NCI-H82 treated with DMSO at 0.1 percent for 48 hours (cell line): ENCODE measurements at regions not wholly inside any gene's neighbourhood (a gene's known extent, or its start where the extent isn't known, plus 50 kb on each side); places are given as distances from the start of the nearest gene placed in this dataset.
A peak's percentile ranks its signal among the peaks of the same experiment; 100 is the strongest.

ENCODE experiments used
- DNase-seq: peaks from one replicate; lab custom pipeline; 2025; ENCODE audit not compliant: unreplicated experiment; lab: John Stamatoyannopoulos, UW

GRCh38 chr7:15938115-15938514 lies 251.6 kb upstream of the MEOX2 start:
- DNase-seq = no peak

- no peak for DNase-seq
These were observed 251.1 kb upstream of the MEOX2 start for GRCh38 chr7:15937571-15937970.

- DNase-seq = no peak
These were observed 250.5 kb upstream of the MEOX2 start for GRCh38 chr7:15936991-15937390.

- peak; percentile 72 for DNase-seq
These were observed 245.8 kb upstream of the MEOX2 start for GRCh38 chr7:15932318-15932717.

- peak; percentile 83 for DNase-seq
These were observed 242.9 kb upstream of the MEOX2 start for GRCh38 chr7:15929411-15929810.

- DNase-seq = no peak
These were observed 239.1 kb upstream of the MEOX2 start for GRCh38 chr7:15925608-15926007.

- DNase-seq = no peak
These were observed 238.4 kb upstream of the MEOX2 start for GRCh38 chr7:15924910-15925309.

- DNase-seq = no peak
These were observed 235.5 kb upstream of the MEOX2 start for GRCh38 chr7:15922002-15922401.

- no peak for DNase-seq
These were observed 235.1 kb upstream of the MEOX2 start for GRCh38 chr7:15921576-15921975.

- no peak for DNase-seq
These were observed 234.5 kb upstream of the MEOX2 start for GRCh38 chr7:15920953-15921352.

GRCh38 chr7:15916681-15917380 lies 230.3 kb upstream of the MEOX2 start:
- DNase-seq = no peak

GRCh38 chr7:15915686-15916293 lies 229.3 kb upstream of the MEOX2 start:
- no peak for DNase-seq

GRCh38 chr7:15914611-15915010 lies 228.1 kb upstream of the MEOX2 start:
- DNase-seq = no peak

- no peak for DNase-seq
These were observed 220.0 kb upstream of the MEOX2 start for GRCh38 chr7:15906436-15906835.

- DNase-seq = no peak
These were observed 219.0 kb upstream of the MEOX2 start for GRCh38 chr7:15905251-15906040.

GRCh38 chr7:15891151-15891881 lies 204.8 kb upstream of the MEOX2 start:
- DNase-seq = no peak

- DNase-seq = peak; percentile 2
These were observed 203.0 kb upstream of the MEOX2 start for GRCh38 chr7:15889507-15889906.

GRCh38 chr7:15888090-15888489 lies 201.6 kb upstream of the MEOX2 start:
- no peak for DNase-seq

GRCh38 chr7:15886626-15887025 lies 200.1 kb upstream of the MEOX2 start:
- DNase-seq = no peak

GRCh38 chr7:15885678-15886077 lies 199.2 kb upstream of the MEOX2 start:
- DNase-seq = no peak

GRCh38 chr7:15874774-15875173 lies 188.3 kb upstream of the MEOX2 start:
- no peak for DNase-seq
